ENCODE measurements at regions not wholly inside any gene's neighbourhood (a gene's known extent, or its start where the extent isn't known, plus 50 kb on each side); places are given as distances from the start of the nearest gene placed in this dataset.

GRCh38 chr1:208598021-208598420, 353.8 kb upstream of the PLXNA2 start:
- DNase-seq: no peak

GRCh38 chr1:208599063-208599462, 354.9 kb upstream of the PLXNA2 start:
- no peak for DNase-seq

GRCh38 chr1:208600456-208601190, 356.4 kb upstream of the PLXNA2 start:
- DNase-seq: no peak

- no peak for DNase-seq
Measured at GRCh38 chr1:208601561-208601960, 357.4 kb upstream of the PLXNA2 start.

- no peak for DNase-seq
Measured at GRCh38 chr1:208603721-208604120, 359.5 kb upstream of the PLXNA2 start.

GRCh38 chr1:208604295-208604694, 360.1 kb upstream of the PLXNA2 start:
- no peak for DNase-seq

GRCh38 chr1:208606959-208607358, 362.8 kb upstream of the PLXNA2 start:
- DNase-seq: no peak

- DNase-seq: no peak
Measured at GRCh38 chr1:208607616-208608015, 363.4 kb upstream of the PLXNA2 start.

GRCh38 chr1:208614610-208615009, 370.4 kb upstream of the PLXNA2 start:
- DNase-seq: no peak

- no peak for DNase-seq
Measured at GRCh38 chr1:208615371-208615770, 371.2 kb upstream of the PLXNA2 start.

GRCh38 chr1:208616776-208617175, 372.6 kb upstream of the PLXNA2 start:
- DNase-seq: no peak

- no peak for DNase-seq
Measured at GRCh38 chr1:208628022-208628914, 384.1 kb upstream of the PLXNA2 start.

GRCh38 chr1:208631092-208631491, 386.9 kb upstream of the PLXNA2 start:
- DNase-seq: no peak

GRCh38 chr1:208631506-208631905, 387.3 kb upstream of the PLXNA2 start:
- DNase-seq: no peak

- DNase-seq: no peak
Measured at GRCh38 chr1:208634346-208635140, 390.4 kb upstream of the PLXNA2 start.

- DNase-seq: no peak
Measured at GRCh38 chr1:208637181-208637580, 393.0 kb upstream of the PLXNA2 start.

GRCh38 chr1:208639382-208639781, 395.2 kb upstream of the PLXNA2 start:
- no peak for DNase-seq

GRCh38 chr1:208640295-208640694, 396.1 kb upstream of the PLXNA2 start:
- DNase-seq: no peak

GRCh38 chr1:208641579-208642280, 397.5 kb upstream of the PLXNA2 start:
- DNase-seq: no peak

GRCh38 chr1:208643005-208643597, 398.9 kb upstream of the PLXNA2 start:
- no peak for DNase-seq

GRCh38 chr1:208644401-208645160, 400.4 kb upstream of the PLXNA2 start:
- DNase-seq: no peak

All from T1000 (cell line).